ENCODE measurements at regions not wholly inside any gene's neighbourhood (a gene's known extent, or its start where the extent isn't known, plus 50 kb on each side); places are given as distances from the start of the nearest gene placed in this dataset.

DNA sequence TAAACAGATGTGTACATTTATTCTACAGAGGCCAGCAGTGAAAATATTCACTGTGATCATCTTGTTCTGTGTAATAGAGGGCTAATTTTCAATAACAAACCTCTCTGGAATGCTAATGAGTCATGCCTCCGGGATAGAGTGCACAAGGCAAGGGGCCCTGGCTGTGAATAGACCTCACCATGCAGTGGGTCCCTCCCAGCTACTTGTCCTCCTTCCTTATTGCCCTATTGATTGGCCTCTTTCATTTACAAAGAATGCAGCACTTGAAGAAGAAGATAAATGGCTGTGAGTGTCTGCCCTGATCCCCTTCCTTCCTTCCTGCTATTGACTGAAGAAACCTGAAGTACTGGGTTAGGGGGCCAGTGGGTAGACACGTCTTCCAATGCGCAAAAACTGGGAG, 436.3 kb downstream of the WDR72 start:
- Histone ChIP-seq H3K9me2 (ENCODE audit: low read depth, low read length) (no peaks in the 10 kb centered on the region), H3K9ac (ENCODE audit: low read length) (no peak overlapping the region), H3K9me3 (ENCODE audit: low read length) (no peaks in the 10 kb centered on the region), H3K4me2 (ENCODE audit: low read length) (no peak overlapping the region), H3K4me3 (ENCODE audit: low read depth, low read length, poor library complexity, severe bottlenecking) (no peak overlapping the region), H3K4me1 (ENCODE audit: insufficient read depth, low read length, severe bottlenecking) (no peaks in the 10 kb centered on the region), H2AFZ (ENCODE audit: low read length) (no peak overlapping the region), H3K79me2 (ENCODE audit: insufficient read depth, low read length) (no peaks in the 10 kb centered on the region), H3K36me3 (ENCODE audit: insufficient read depth, low read length) (no peaks in the 10 kb centered on the region), H3K27ac (ENCODE audit: low read depth, low read length, poor library complexity, severe bottlenecking) (no peak overlapping the region), H3F3A (ENCODE audit: insufficient read depth, low read length) (no peaks in the 10 kb centered on the region), H4K20me1 (ENCODE audit: insufficient read depth, low read length) (no peaks in the 10 kb centered on the region), H3K27me3 (ENCODE audit: insufficient read depth, low read length) (no peaks in the 10 kb centered on the region)
- TF ChIP-seq EZH2 (IDR thresholded peaks at IDR 0.05; ENCODE audit: borderline replicate concordance, low read length) = no peak
- TF ChIP-seq, protein P1, sequence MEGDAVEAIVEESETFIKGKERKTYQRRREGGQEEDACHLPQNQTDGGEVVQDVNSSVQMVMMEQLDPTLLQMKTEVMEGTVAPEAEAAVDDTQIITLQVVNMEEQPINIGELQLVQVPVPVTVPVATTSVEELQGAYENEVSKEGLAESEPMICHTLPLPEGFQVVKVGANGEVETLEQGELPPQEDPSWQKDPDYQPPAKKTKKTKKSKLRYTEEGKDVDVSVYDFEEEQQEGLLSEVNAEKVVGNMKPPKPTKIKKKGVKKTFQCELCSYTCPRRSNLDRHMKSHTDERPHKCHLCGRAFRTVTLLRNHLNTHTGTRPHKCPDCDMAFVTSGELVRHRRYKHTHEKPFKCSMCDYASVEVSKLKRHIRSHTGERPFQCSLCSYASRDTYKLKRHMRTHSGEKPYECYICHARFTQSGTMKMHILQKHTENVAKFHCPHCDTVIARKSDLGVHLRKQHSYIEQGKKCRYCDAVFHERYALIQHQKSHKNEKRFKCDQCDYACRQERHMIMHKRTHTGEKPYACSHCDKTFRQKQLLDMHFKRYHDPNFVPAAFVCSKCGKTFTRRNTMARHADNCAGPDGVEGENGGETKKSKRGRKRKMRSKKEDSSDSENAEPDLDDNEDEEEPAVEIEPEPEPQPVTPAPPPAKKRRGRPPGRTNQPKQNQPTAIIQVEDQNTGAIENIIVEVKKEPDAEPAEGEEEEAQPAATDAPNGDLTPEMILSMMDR (IDR thresholded peaks at IDR 0.05; ENCODE audit: low read length) = no peak

DNA sequence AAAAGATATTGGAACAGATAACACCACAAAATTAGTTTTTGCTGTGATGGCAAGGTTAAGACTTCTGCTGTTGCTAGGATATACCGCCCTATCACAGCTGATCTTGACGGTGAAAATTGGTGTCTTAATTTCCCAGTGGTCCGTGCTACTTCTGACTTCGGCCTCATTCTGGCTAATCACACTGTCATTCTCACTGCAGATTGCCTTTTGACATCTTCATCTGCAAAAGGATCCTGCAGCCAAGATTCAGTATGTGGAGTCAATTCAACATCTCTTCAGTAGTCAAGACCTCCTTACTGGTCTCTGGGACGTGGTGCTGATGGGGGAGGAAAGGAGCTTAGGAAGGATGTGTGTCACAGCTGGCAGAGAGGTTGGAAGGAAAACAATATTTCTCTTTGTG, 438.6 kb downstream of the WDR72 start:
- Histone ChIP-seq H3K4me2 (ENCODE audit: low read length) (no peak overlapping the region), H3K9me2 (ENCODE audit: low read depth, low read length) (no peaks in the 10 kb centered on the region), H3K4me1 (ENCODE audit: insufficient read depth, low read length, severe bottlenecking) (no peaks in the 10 kb centered on the region), H2AFZ (ENCODE audit: low read length) (no peak overlapping the region), H3K9ac (ENCODE audit: low read length) (no peak overlapping the region), H4K20me1 (ENCODE audit: insufficient read depth, low read length) (no peaks in the 10 kb centered on the region), H3F3A (ENCODE audit: insufficient read depth, low read length) (no peaks in the 10 kb centered on the region), H3K36me3 (ENCODE audit: insufficient read depth, low read length) (no peaks in the 10 kb centered on the region), H3K27ac (ENCODE audit: low read depth, low read length, poor library complexity, severe bottlenecking) (no peak overlapping the region), H3K27me3 (ENCODE audit: insufficient read depth, low read length) (no peaks in the 10 kb centered on the region), H3K4me3 (ENCODE audit: low read depth, low read length, poor library complexity, severe bottlenecking) (no peak overlapping the region), H3K9me3 (ENCODE audit: low read length) (no peaks in the 10 kb centered on the region), H3K79me2 (ENCODE audit: insufficient read depth, low read length) (no peaks in the 10 kb centered on the region)
- TF ChIP-seq EZH2 (IDR thresholded peaks at IDR 0.05; ENCODE audit: borderline replicate concordance, low read length) = no peak
- TF ChIP-seq, protein P1 (IDR thresholded peaks at IDR 0.05; ENCODE audit: low read length) = no peak

DNA sequence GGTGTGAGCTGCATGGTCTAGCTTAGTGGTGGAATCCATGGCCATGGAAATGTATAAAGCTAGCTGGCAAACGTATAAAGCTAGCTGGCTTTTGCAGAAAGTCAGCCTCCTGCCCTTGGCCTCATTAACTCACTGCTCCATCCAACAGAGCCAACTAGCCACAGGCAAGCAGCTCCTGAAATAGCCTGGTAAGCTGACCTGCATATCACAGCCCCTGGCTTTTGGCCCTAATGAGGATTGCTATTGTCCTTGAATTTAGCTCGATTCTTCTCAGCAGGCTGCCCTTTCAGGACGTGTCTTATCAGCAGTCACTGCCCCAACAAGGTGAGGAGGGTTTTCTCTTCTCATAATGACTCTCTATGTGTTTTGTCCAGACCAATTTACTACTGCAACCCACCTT, 446.8 kb downstream of the WDR72 start:
- H3K4me1 ChIP-seq (ENCODE audit: insufficient read depth, low read length, severe bottlenecking) = no peaks in the 10 kb centered on the region
- H3F3A ChIP-seq (ENCODE audit: insufficient read depth, low read length) = no peaks in the 10 kb centered on the region
- H3K4me3 ChIP-seq (ENCODE audit: low read depth, low read length, poor library complexity, severe bottlenecking) = no peak overlapping the region
- H3K4me2 ChIP-seq (ENCODE audit: low read length) = no peak overlapping the region
- H3K9me3 ChIP-seq (ENCODE audit: low read length) = no peaks in the 10 kb centered on the region
- H3K9me2 ChIP-seq (ENCODE audit: low read depth, low read length) = no peaks in the 10 kb centered on the region
- no peak overlapping the region for H3K27ac ChIP-seq (ENCODE audit: low read depth, low read length, poor library complexity, severe bottlenecking)
- no peak overlapping the region for H3K9ac ChIP-seq (ENCODE audit: low read length)
- H3K27me3 ChIP-seq (ENCODE audit: insufficient read depth, low read length) = no peaks in the 10 kb centered on the region
- no peaks in the 10 kb centered on the region for H3K36me3 ChIP-seq (ENCODE audit: insufficient read depth, low read length)
- H4K20me1 ChIP-seq (ENCODE audit: insufficient read depth, low read length) = no peaks in the 10 kb centered on the region
- no peaks in the 10 kb centered on the region for H3K79me2 ChIP-seq (ENCODE audit: insufficient read depth, low read length)
- no peak overlapping the region for H2AFZ ChIP-seq (ENCODE audit: low read length)
- TF ChIP-seq, protein P1 (IDR thresholded peaks at IDR 0.05; ENCODE audit: low read length) = no peak
- TF ChIP-seq EZH2 (IDR thresholded peaks at IDR 0.05; ENCODE audit: borderline replicate concordance, low read length) = no peak

All from OCI-LY1 (cell line).